ENCODE measurements at regions not wholly inside any gene's neighbourhood (a gene's known extent, or its start where the extent isn't known, plus 50 kb on each side); places are given as distances from the start of the nearest gene placed in this dataset.
"Not testable (repeated sequence)": the region's sequence is repeated elsewhere in the genome, so short reads cannot be mapped to it uniquely, and the experiment has no call there.

- DNase-seq: no peak
Observed at GRCh38 chr1:166307261-166308188, 140.7 kb upstream of the FAM78B start.

- DNase-seq: not testable (repeated sequence)
Observed at GRCh38 chr1:166316306-166316705, 149.5 kb upstream of the FAM78B start.

GRCh38 chr1:166322470-166322869 lies 155.7 kb upstream of the FAM78B start:
- DNase-seq: no peak

GRCh38 chr1:166327886-166328285 lies 161.1 kb upstream of the FAM78B start:
- DNase-seq: no peak

- no peak for DNase-seq
Observed at GRCh38 chr1:166328956-166329355, 162.2 kb upstream of the FAM78B start.

- DNase-seq: no peak
Observed at GRCh38 chr1:166330096-166330495, 163.3 kb upstream of the FAM78B start.

- DNase-seq: no peak
Observed at GRCh38 chr1:166338105-166338504, 171.3 kb upstream of the FAM78B start.

- no peak for DNase-seq
Observed at GRCh38 chr1:166340709-166341108, 173.9 kb upstream of the FAM78B start.

- no peak for DNase-seq
Observed at GRCh38 chr1:166343276-166343675, 176.5 kb upstream of the FAM78B start.

GRCh38 chr1:166350490-166350889 lies 183.7 kb upstream of the FAM78B start:
- no peak for DNase-seq

- DNase-seq: no peak
Observed at GRCh38 chr1:166351676-166352075, 184.9 kb upstream of the FAM78B start.

- DNase-seq: no peak
Observed at GRCh38 chr1:166353213-166353612, 186.4 kb upstream of the FAM78B start.

GRCh38 chr1:166354406-166354805 lies 187.6 kb upstream of the FAM78B start:
- no peak for DNase-seq

GRCh38 chr1:166365081-166365480 lies 198.3 kb upstream of the FAM78B start:
- no peak for DNase-seq

- no peak for DNase-seq
Observed at GRCh38 chr1:166368030-166368429, 201.2 kb upstream of the FAM78B start.

- DNase-seq: no peak
Observed at GRCh38 chr1:166377896-166378295, 211.1 kb upstream of the FAM78B start.

GRCh38 chr1:166378805-166379204 lies 212.0 kb upstream of the FAM78B start:
- DNase-seq: no peak

GRCh38 chr1:166379447-166379846 lies 212.6 kb upstream of the FAM78B start:
- DNase-seq: no peak

- no peak for DNase-seq
Observed at GRCh38 chr1:166383137-166383536, 216.3 kb upstream of the FAM78B start.

- DNase-seq: no peak
Observed at GRCh38 chr1:166383635-166384346, 217.0 kb upstream of the FAM78B start.

- DNase-seq: no peak
Observed at GRCh38 chr1:166384948-166385347, 218.1 kb upstream of the FAM78B start.

GRCh38 chr1:166390366-166391033 lies 223.7 kb upstream of the FAM78B start:
- DNase-seq: no peak

GRCh38 chr1:166391279-166392066 lies 224.7 kb upstream of the FAM78B start:
- DNase-seq: no peak
